Tibial nerve (tissue), 3 donors: ENCODE measurements at regions not wholly inside any gene's neighbourhood (a gene's known extent, or its start where the extent isn't known, plus 50 kb on each side); places are given as distances from the start of the nearest gene placed in this dataset.

Source experiments
- POLR2A ChIP-seq, 2 donors: fragments of 450-650 bp; IDR thresholded peaks; one replicate each; pipeline ENCODE4 v1.6.1; 2017; ENCODE audit warnings: antibody characterized with exemption in 2 of 2, mild to moderate bottlenecking in 2 of 2, moderate library complexity in 2 of 2
- TF ChIP-seq, protein P1 (sequence below), 5 experiments: fragments of 200-600 bp in 3 of 5; fragments of 450-650 bp in 2 of 5; sonication (generic) in 3 of 5; IDR thresholded peaks; one replicate each; pipeline ENCODE4 v1.5.1; 2016 to 2019; ENCODE audit warnings: antibody characterized with exemption in 5 of 5, mild to moderate bottlenecking in 3 of 5, moderate library complexity in 2 of 5

DNA sequence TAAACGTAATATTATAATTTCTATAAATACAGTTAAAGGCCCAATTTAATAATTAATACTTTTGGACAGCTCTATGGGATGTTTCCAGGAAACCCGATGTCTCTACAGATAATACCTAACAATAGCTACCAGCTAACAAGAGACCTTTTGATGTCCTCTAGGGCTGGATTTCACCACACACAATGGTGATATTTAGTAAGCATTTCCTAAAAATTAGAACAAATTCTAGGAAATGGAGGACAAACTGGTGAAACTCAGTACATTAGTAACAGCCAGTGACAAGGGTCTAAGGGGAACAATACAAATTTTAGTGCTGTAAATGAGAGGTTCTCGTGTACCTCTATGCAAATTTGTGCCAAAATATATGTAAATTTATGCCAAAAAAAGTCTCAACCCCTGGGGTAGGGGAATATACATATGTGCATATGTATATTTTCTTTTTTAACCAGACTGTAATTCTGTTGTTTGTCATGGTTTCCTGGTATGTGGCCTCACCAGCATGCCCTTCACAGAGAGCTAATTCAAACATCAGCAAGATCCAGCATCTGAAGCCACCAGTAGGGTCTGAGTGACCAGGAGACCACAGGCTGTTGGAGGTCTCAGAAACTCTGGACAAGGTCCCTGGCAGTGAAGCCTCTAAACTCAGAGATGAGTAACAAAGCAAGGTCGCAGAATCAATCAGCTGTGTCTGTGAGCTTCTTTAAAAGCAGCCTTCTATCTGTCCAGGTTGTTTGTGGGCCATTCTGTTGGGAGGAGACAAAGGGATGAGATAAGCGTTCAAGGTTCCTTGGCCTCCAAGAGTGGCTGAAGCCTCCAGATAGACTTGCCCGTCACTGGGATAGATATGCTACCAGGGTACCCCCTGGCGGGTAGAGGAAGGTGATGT, 235.1 kb upstream of the RREB1 start:
- TF ChIP-seq, protein P1, sequence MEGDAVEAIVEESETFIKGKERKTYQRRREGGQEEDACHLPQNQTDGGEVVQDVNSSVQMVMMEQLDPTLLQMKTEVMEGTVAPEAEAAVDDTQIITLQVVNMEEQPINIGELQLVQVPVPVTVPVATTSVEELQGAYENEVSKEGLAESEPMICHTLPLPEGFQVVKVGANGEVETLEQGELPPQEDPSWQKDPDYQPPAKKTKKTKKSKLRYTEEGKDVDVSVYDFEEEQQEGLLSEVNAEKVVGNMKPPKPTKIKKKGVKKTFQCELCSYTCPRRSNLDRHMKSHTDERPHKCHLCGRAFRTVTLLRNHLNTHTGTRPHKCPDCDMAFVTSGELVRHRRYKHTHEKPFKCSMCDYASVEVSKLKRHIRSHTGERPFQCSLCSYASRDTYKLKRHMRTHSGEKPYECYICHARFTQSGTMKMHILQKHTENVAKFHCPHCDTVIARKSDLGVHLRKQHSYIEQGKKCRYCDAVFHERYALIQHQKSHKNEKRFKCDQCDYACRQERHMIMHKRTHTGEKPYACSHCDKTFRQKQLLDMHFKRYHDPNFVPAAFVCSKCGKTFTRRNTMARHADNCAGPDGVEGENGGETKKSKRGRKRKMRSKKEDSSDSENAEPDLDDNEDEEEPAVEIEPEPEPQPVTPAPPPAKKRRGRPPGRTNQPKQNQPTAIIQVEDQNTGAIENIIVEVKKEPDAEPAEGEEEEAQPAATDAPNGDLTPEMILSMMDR (IDR thresholded peaks at IDR 0.05) = no peak
- TF ChIP-seq POLR2A (IDR thresholded peaks at IDR 0.05) = no peak
